Activated CD4-positive, alpha-beta T cell treated with anti-CD3 and anti-CD28 coated beads, Interleukin-2, amount 50 U/mL, for 1 hour (primary cell): ENCODE measurements at regions not wholly inside any gene's neighbourhood (a gene's known extent, or its start where the extent isn't known, plus 50 kb on each side); places are given as distances from the start of the nearest gene placed in this dataset.
"Not testable (repeated sequence)": the region's sequence is repeated elsewhere in the genome, so short reads cannot be mapped to it uniquely, and the experiment has no call there.

ENCODE experiments used
- DNase-seq: peaks from one replicate; pipeline ENCODE4 v3.0.0-alpha.2; 2020

- DNase-seq = no peak
Observed at GRCh38 chr6:5896476-5897200, 110.1 kb downstream of the NRN1 start.

DNA sequence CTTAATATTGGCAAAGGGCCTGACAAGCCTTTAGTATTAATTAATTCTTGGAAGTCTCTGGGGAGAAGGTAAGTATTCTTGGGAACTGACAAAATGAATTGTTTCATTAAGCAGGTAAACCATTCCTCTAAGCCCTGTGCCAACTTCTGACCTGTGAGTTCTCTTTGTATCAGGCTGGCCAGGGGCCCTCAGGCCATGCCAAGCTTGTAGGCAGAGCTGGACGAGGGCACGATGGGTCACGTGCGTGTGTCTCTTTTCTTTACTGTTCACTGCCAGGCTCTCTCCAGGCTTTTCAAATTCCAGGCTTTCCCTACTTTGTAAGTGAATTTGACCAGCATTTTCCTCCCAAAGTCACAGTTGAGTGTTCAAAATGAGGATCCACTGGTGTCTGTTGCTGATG is 112.4 kb downstream of the NRN1 start:
- DNase-seq = no peak

GRCh38 chr6:5893295-5893694 is 113.4 kb downstream of the NRN1 start:
- no peak for DNase-seq

DNA sequence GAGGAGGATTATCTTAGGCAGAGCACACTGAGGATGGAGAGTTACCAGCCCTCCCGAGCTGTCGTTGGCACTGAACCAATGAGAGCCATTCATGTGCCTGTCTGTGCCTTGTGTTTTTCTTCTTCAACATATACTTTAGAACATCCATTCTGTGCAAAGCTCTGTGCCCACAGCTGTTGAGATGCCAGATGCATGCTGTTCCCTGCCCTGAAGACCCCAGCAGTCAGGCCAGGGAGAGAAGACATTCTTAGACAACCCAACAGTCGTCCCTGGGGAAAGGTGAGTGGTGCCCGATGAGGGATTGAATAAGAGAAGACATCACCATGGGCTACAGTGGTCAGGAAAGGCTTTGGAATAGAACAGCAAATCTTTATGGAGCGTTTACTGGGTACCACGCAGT is 114.1 kb downstream of the NRN1 start:
- DNase-seq = no peak

DNA sequence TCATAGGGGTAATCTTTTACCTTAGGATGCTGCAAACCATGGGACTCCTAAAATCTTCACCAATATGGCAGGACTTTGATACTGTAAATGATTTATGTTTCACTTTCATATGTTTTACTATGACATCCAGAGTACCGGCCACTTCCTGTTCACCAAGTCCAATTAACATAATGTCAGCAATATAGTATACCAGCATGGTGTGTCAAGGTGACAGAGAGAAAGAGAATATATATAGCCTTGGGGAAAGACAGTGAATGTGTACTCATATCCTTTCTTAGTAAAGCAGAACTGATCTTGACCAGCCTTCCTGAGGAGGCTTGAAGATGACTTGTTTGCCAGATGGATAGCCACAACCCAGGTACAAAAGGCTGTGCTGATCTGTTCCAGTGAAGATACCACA is 127.9 kb downstream of the NRN1 start:
- DNase-seq = no peak

DNA sequence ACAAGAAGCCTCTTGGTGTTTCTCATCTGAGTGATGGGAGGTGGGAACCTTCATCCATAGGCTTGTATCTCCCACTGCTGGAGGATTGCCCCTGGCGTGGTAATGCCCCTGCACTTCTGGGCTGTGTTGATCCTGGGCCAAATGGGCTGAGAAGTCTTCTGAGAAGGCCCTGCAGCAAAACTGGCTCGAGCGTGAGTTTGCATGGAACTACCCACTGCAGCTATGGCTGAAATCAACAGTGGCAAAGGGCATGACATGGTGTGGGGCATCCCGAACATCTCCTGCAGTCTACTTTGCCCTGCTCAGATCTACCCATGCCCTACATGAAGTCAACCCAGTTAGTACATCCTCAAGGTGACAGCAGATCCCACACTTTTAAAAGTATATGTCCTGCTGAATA is 130.6 kb downstream of the NRN1 start:
- DNase-seq = no peak

- DNase-seq = not testable (repeated sequence)
Observed at GRCh38 chr6:5873976-5874375, 132.7 kb downstream of the NRN1 start.

DNA sequence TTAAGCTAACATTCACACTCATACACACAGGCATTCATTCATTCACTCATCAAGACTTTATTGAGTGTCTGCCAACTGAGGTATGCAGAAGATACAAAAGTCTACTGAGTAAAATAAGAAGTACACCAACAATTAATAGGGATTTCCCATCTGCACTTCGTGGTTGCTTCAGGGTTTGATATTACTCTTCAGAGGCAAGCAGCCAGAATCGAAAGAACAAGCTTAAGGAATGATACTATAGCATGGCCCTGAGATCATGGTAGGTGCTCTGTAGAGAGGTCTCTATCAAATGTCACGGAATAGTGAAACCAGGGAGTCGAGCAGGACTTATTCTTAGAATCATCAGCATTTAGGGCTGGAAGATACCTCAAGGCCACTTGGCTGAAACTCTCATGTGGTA is 135.4 kb downstream of the NRN1 start:
- DNase-seq = no peak

GRCh38 chr6:5869676-5870075 is 137.0 kb downstream of the NRN1 start:
- no peak for DNase-seq

GRCh38 chr6:5869261-5869660 is 137.5 kb downstream of the NRN1 start:
- no peak for DNase-seq

GRCh38 chr6:5866547-5867051 is 140.1 kb downstream of the NRN1 start:
- no peak for DNase-seq

DNA sequence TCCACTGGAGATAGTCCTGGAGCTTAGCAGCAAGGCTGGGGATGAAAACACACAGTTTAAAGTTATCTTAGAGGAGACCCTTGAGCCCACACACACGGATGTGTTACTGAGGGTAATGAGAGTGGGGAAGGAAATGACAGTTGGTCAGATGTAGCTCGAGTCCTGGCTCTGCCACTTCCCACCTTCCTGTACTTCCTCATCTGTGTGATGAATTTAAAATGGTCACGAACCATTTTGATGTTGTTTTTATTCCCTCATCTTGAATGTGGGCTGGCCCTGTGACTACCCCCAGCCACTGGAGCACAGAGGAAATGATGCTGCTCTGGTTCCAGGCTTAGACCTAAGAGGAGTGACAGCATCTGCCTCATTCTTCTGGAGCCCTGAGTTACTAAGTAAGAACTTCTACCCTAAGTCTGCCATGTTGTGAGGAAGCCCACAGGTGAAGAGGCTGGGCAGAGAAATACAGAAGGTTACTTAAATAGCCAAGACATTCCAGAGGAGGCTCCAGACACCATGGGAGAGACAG is 141.2 kb downstream of the NRN1 start:
- DNase-seq = no peak

GRCh38 chr6:5860849-5861248 is 145.9 kb downstream of the NRN1 start:
- no peak for DNase-seq

DNA sequence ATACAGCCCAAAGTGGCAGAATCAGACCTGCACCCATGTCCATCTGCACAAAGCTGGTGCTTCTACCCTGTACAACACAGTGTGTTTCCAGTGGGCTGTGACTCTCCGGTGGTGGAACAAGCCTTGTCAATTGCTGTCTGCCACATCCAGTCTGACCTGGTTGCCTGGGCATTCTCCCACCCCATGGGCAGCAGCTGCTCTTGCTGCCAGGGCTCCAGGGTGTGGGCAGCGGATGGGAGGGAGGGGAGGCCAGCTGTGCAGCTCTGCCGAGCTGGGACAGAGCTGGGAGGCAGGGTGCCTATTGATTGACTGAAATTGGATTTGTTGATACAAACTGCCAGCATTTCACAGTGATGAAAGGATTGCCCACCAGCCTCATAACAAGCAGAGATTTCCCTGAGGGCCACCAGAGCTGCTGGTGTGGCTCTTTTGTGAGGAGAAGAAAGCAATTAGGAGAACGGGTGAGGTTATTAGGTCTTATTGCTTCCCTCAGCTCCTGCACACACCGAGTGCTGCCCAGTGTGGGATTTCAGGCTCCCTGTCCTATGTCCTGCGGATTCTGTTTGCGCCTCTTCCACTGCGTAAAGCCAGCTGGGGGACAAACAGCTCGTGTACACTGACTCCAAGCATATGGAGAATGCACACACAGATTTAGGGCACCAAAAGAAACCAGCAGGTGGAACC is 150.8 kb downstream of the NRN1 start:
- DNase-seq = no peak

GRCh38 chr6:5854899-5855298 is 151.8 kb downstream of the NRN1 start:
- no peak for DNase-seq

- DNase-seq = peak; percentile 65
Observed at GRCh38 chr6:5851261-5851757, 155.4 kb downstream of the NRN1 start.

- DNase-seq = no peak
Observed at GRCh38 chr6:5850848-5851255, 155.9 kb downstream of the NRN1 start.

DNA sequence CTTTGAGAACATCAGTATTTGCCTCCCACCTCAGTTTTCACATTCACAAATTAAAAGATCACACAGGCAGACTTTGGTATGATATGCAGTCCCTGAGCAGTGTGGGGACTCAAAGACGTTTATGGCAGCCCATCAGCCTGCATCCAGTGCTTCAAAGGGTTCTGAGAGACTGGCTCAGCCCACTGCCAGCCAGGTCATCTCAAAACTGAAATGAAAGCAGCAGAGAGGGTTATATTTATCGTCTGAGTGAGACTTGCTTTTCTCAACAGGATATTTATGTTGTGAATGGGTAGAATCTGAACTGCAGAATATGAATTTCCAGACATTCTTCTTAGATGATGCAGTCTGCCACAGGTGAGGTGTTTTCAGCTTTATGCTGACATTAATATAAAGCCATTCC is 159.8 kb downstream of the NRN1 start:
- DNase-seq = no peak

- no peak for DNase-seq
Observed at GRCh38 chr6:5846335-5846734, 160.4 kb downstream of the NRN1 start.

GRCh38 chr6:5843078-5843477 is 163.6 kb downstream of the NRN1 start:
- no peak for DNase-seq

DNA sequence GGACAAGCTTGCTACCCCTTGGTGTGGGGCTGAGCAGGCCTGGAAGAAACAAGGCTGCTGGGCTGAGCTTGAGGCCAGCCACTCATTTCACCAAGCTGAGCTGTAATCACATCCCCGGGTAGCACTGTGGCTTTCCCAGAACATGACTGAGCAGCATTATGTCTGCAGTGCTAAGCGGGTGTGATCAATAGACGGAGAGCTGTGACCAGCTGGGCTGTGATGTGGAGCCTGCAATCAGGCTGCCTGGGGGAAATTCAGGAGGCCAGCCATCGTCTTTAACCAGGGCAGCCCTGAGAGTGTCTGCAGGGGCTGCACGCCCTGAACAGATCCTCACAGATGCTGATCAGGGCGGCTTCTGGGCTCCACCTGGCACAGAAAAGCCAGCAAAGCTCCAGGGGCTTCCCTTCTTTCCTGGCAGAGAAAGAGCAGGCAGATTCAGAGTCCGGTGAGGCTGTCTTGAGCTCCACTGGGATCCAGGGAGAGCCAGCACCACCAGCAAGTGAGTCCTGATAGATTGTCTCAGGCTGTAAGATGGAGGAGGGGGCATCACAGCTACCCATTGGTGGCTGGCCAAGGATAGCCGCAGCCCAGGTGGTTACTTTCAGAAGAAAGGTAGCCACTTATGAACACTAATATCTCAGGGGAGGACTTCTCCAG is 165.9 kb downstream of the NRN1 start:
- DNase-seq = no peak

DNA sequence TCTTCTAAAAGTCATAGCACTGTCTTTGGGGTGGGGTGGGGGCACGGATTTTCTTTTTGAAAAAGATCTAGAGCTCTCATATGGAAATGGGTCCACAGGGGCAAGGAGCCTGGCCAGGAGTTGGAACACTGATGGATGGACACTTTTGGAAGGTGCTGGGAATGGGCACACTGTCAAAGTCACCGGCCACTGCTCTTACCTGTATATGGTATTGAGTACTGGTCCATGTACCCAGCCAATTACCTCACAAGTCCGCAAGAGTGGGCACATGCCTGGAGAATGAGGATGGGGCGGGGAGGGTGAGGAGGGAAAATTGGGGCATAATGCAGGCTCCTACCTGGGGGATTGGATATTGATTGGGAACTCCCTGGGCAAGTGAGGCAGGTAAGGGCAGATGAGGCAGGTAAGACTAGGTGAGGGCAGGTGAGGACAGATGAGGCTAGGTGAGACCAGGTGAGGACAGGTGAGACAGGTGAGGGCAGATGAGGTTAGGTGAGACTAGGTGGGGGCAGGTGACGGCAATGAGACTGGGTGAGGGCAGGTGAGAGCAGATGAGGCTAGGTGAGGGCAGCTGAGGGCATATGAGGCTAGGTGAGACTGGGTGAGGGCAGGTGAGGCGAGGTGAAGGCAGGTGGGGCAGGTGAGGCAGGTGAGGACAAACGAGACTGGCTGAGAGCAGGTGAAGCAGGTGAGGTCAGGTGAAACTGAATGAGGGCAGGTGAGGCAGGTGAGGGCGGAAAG is 167.9 kb downstream of the NRN1 start:
- no peak for DNase-seq

DNA sequence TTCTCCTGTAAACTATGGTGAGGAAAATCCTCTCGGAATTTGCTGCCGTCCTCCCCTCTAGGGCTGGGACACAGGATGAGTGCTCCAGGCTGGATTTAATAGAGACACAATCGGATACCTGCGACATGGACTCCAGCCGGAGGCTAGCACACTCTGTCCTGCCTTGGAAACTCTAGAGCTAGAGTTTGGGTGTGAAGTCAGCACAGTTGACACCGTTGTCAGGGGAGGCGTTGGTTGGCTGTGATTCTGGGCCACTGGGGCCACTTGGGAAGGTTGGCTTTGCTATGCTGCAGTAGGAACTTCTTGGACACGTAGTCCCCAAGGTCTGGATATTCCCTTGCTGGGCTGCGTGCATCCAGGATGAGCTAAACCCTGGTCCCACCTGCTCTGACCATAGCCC is 169.4 kb downstream of the NRN1 start:
- no peak for DNase-seq
